IMR-90 (cell line): ENCODE measurements at regions not wholly inside any gene's neighbourhood (a gene's known extent, or its start where the extent isn't known, plus 50 kb on each side); places are given as distances from the start of the nearest gene placed in this dataset.

ENCODE experiments used
- ATAC-seq: fragments of 200-7000 bp; cut with Tn5 transposase; 2 replicates; pipeline ENCODE4 v1.9.1; 2020; ENCODE audit warnings: low read depth, mild to moderate bottlenecking, moderate library complexity
- BruUV-seq: library from RNA; stranded (reverse); fragments of 400-500 nt; replicated peaks from 2 replicates; lab custom pipeline; 2021; lab: Mats Ljungman, UMichigan
- CTCF ChIA-PET: fragments of 300-600 bp; formaldehyde crosslinking; extraction: SDS; loops from one replicate; lab custom pipeline; 2021; ENCODE audit warnings: antibody characterized with exemption; lab: Yijun Ruan, JAX
- POLR2A ChIA-PET: fragments of 300-600 bp; sonication (Branson Sonifier 250); formaldehyde crosslinking; loops from one replicate; lab custom pipeline; 2022; ENCODE audit warnings: antibody characterized with exemption; ENCODE audit not compliant: unreplicated experiment; lab: Charles Lee
- DNase-seq: peaks from one replicate; pipeline ENCODE4 v3.0.0; 2013
- H2AFZ ChIP-seq: replicated peaks from 2 replicates; pipeline ENCODE3; 2013; ENCODE audit warnings: low read length, mild to moderate bottlenecking; ENCODE audit not compliant: poor library complexity
- H2AK5ac ChIP-seq: 2 replicates; pipeline ENCODE4 v1.6.1; 2013; ENCODE audit warnings: low read depth, low read length, inconsistent platforms
- H2AK9ac ChIP-seq: replicated peaks from 2 replicates; pipeline ENCODE3; 2013; ENCODE audit warnings: mild to moderate bottlenecking, low read depth, low read length, moderate library complexity; ENCODE audit not compliant: poor library complexity
- H2BK120ac ChIP-seq: 2 replicates; pipeline ENCODE4 v1.6.1; 2013; ENCODE audit warnings: low read depth, low read length, inconsistent platforms
- H2BK15ac ChIP-seq: 3 replicates; pipeline ENCODE4 v1.6.1; 2013; ENCODE audit warnings: low read depth, low read length, inconsistent platforms
- H2BK20ac ChIP-seq: 2 replicates; pipeline ENCODE4 v1.6.1; 2013; ENCODE audit warnings: low read depth, mild to moderate bottlenecking, inconsistent platforms, low read length, moderate library complexity
- H2BK5ac ChIP-seq: 2 replicates; pipeline ENCODE4 v1.6.1; 2013; ENCODE audit warnings: mild to moderate bottlenecking, low read depth, low read length, inconsistent platforms; ENCODE audit not compliant: poor library complexity, severe bottlenecking
- H3K14ac ChIP-seq: replicated peaks from 2 replicates; pipeline ENCODE4 v1.6.1; 2013; ENCODE audit warnings: low read depth, low read length, inconsistent platforms
- H3K18ac ChIP-seq: 2 replicates; pipeline ENCODE4 v1.6.1; 2013; ENCODE audit warnings: low read depth, low read length, control low read depth
- H3K23ac ChIP-seq: 2 replicates; pipeline ENCODE4 v1.6.1; 2013; ENCODE audit warnings: low read depth, low read length, inconsistent platforms
- H3K27ac ChIP-seq: 2 replicates; pipeline ENCODE4 v1.5.1; 2013; ENCODE audit warnings: mild to moderate bottlenecking, control low read depth, low read length; ENCODE audit not compliant: insufficient read depth
- H3K27me3 ChIP-seq: 2 replicates; pipeline ENCODE4 v1.6.1; 2013; ENCODE audit warnings: low read length; ENCODE audit not compliant: control insufficient read depth, insufficient read depth
- H3K36me3 ChIP-seq: 2 replicates; pipeline ENCODE4 v1.6.1; 2013; ENCODE audit warnings: low read length, mixed read lengths; ENCODE audit not compliant: control insufficient read depth, insufficient read depth
- H3K4ac ChIP-seq: 2 replicates; pipeline ENCODE4 v1.6.1; 2013; ENCODE audit warnings: low read depth, low read length, inconsistent platforms
- H3K4me1 ChIP-seq: 2 replicates; pipeline ENCODE4 v1.6.1; 2013; ENCODE audit warnings: low read length, mixed read lengths; ENCODE audit not compliant: control insufficient read depth, insufficient read depth
- H3K4me2 ChIP-seq: 2 replicates; pipeline ENCODE4 v1.6.1; 2013; ENCODE audit warnings: low read depth, mild to moderate bottlenecking, control low read depth, low read length, moderate library complexity
- H3K4me3 ChIP-seq: 2 replicates; pipeline ENCODE4 v1.5.1; 2013; ENCODE audit warnings: low read depth, mild to moderate bottlenecking, control low read depth, low read length, moderate library complexity; ENCODE audit not compliant: insufficient read depth
- H3K56ac ChIP-seq: 2 replicates; pipeline ENCODE4 v1.6.1; 2013; ENCODE audit warnings: low read length, inconsistent platforms; ENCODE audit not compliant: insufficient read depth; ENCODE audit errors: extremely low read depth
- H3K79me1 ChIP-seq, 2 experiments: 2 replicates each; pipeline ENCODE4 v1.6.1; 2013; ENCODE audit warnings: low read length in 2 of 2, inconsistent platforms in 1 of 2, low read depth in 1 of 2
- H3K9ac ChIP-seq: 2 replicates; pipeline ENCODE4 v1.6.1; 2013; ENCODE audit warnings: low read depth, low read length, control low read depth
- H3K9me1 ChIP-seq: 2 replicates; pipeline ENCODE4 v1.6.1; 2013; ENCODE audit warnings: low read length, inconsistent platforms; ENCODE audit not compliant: insufficient read depth
- H3K9me3 ChIP-seq: 2 replicates; pipeline ENCODE4 v1.6.1; 2013; ENCODE audit warnings: low read length; ENCODE audit not compliant: control insufficient read depth, insufficient read depth
- H4K20me1 ChIP-seq: 2 replicates; pipeline ENCODE4 v1.6.1; 2013; ENCODE audit warnings: low read length, inconsistent platforms; ENCODE audit not compliant: insufficient read depth
- H4K5ac ChIP-seq: 2 replicates; pipeline ENCODE4 v1.6.1; 2013; ENCODE audit warnings: mild to moderate bottlenecking, low read depth, low read length, control low read depth
- H4K8ac ChIP-seq, 2 experiments: 2 replicates each; pipeline ENCODE4 v1.6.1; 2013; ENCODE audit warnings: low read depth in 2 of 2, low read length in 2 of 2, control low read depth in 1 of 2, inconsistent platforms in 1 of 2
- H4K91ac ChIP-seq: 2 replicates; pipeline ENCODE4 v1.6.1; 2013; ENCODE audit warnings: low read depth, low read length, inconsistent platforms; ENCODE audit not compliant: insufficient read depth
- CHD1 ChIP-seq: IDR thresholded peaks from 2 replicates; pipeline ENCODE4 v1.6.1; 2012; ENCODE audit warnings: low read depth, low read length, improper control_type of control experiment
- MXI1 ChIP-seq: IDR thresholded peaks from 2 replicates; pipeline ENCODE4 v1.6.1; 2012; ENCODE audit warnings: low read depth, mild to moderate bottlenecking, low read length, moderate library complexity, borderline replicate concordance
- RAD21 ChIP-seq: IDR thresholded peaks from 2 replicates; pipeline ENCODE4 v1.6.1; 2012; ENCODE audit warnings: low read length, improper control_type of control experiment
- SMC3 ChIP-seq: fragments of 150-350 bp; IDR thresholded peaks from 2 replicates; pipeline ENCODE4 v1.6.1; 2016; ENCODE audit warnings: low read depth, mild to moderate bottlenecking, antibody characterized with exemption, low read length, moderate library complexity
- WGBS, 2 experiments: methylation state at CpG; one replicate each; pipeline versions ENCODE4 v1.1.5 to v1.1.7; 2013; ENCODE audit warnings: missing lambda C conversion rate in 2 of 2; ENCODE audit not compliant: insufficient read length in 1 of 2; ENCODE audit errors: extremely low coverage in 2 of 2; 5-methylcytosine and 5-hydroxymethylcytosine counted together
- dilution Hi-C: fragments of 300-500 bp; cut with HindIII; formaldehyde crosslinking; loops from one replicate; pipeline ENCODE4 v1.14.3; 2018; ENCODE audit warnings: low sequenced_read_pairs; ENCODE audit not compliant: unreplicated experiment
- in situ Hi-C: fragments of 300-500 bp; cut with MboI; formaldehyde crosslinking; loops from 3 replicates; pipeline ENCODE4 v1.14.3; 2019; ENCODE audit warnings: low sequenced_read_pairs, inconsistent platforms, mixed read lengths
- intact Hi-C: fragments of 100-400 bp; cut with micrococcal nuclease; formaldehyde crosslinking; loops from 2 replicates; pipeline ENCODE4 v1.10.0; 2022
- TF ChIP-seq, protein P1 (sequence below): fragments of 150-350 bp; IDR thresholded peaks from 2 replicates; pipeline ENCODE4 v1.6.1; 2016; ENCODE audit warnings: low read depth, mild to moderate bottlenecking, low read length, moderate library complexity, borderline replicate concordance
- TF ChIP-seq, protein P2 (sequence below): fragments of 150-350 bp; IDR thresholded peaks from 2 replicates; pipeline ENCODE4 v1.6.1; 2017; ENCODE audit warnings: mild to moderate bottlenecking, antibody characterized with exemption, low read length, low read depth

DNA sequence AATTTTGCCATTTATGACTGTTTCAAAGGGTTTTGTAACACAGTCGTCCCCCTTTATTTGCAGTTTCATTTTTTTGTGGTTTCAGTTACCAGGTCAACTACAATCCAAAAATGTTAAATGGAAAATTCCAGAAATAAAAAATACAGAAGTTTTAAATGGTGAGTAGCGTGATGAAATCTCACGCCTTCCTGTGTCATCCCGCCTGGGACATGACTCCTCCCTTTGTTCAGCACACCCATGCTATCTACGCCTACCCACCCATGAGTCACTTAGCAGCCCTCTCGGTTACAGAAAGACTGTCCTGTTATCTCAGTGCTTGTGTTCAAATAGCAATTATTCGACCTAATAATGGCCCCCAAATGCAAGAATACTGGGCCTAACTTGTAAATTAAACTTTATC is 765.3 kb upstream of the ADAMTS16 start:
- Histone ChIP-seq H3K36me3 (no peaks in the 10 kb centered on the region), H2BK15ac (no peak overlapping the region), H2BK20ac (no peak overlapping the region), H2AK9ac (no peak overlapping the region), H2BK120ac (no peak overlapping the region), H3K27me3 (no peaks in the 10 kb centered on the region), H2AFZ (no peak overlapping the region), H3K4me1 (no peaks in the 10 kb centered on the region), H3K23ac (no peak overlapping the region), H3K4me2 (no peak overlapping the region), H4K20me1 (no peaks in the 10 kb centered on the region), H4K91ac (no peak overlapping the region), H3K79me1 (no peaks in the 10 kb centered on the region), H3K4me3 (no peak overlapping the region), H2BK5ac (no peak overlapping the region), H4K8ac (no peak overlapping the region), H3K27ac (no peak overlapping the region), H2AK5ac (no peak overlapping the region), H3K18ac (no peak overlapping the region), H3K9me3 (peaks cover 16% of the 10 kb centered on the region), H3K4ac (no peak overlapping the region), H3K9me1 (no peaks in the 10 kb centered on the region), H4K5ac (no peak overlapping the region), H3K56ac (no peak overlapping the region), H3K14ac (no peak overlapping the region), H3K9ac (no peak overlapping the region)
- CTCF ChIA-PET = no interaction called here
- intact Hi-C loops (no loop called here), in situ Hi-C loops (no loop called here), dilution Hi-C loops (no loop called here)
- BruUV-seq = no TSS peak
- DNase-seq (no peak), ATAC-seq (no peak)
- TF ChIP-seq SMC3 (no peak), CHD1 (no peak), MXI1 (no peak), RAD21 (no peak)
- TF ChIP-seq, protein P1, sequence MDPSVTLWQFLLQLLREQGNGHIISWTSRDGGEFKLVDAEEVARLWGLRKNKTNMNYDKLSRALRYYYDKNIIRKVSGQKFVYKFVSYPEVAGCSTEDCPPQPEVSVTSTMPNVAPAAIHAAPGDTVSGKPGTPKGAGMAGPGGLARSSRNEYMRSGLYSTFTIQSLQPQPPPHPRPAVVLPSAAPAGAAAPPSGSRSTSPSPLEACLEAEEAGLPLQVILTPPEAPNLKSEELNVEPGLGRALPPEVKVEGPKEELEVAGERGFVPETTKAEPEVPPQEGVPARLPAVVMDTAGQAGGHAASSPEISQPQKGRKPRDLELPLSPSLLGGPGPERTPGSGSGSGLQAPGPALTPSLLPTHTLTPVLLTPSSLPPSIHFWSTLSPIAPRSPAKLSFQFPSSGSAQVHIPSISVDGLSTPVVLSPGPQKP = no peak
- TF ChIP-seq, protein P2, sequence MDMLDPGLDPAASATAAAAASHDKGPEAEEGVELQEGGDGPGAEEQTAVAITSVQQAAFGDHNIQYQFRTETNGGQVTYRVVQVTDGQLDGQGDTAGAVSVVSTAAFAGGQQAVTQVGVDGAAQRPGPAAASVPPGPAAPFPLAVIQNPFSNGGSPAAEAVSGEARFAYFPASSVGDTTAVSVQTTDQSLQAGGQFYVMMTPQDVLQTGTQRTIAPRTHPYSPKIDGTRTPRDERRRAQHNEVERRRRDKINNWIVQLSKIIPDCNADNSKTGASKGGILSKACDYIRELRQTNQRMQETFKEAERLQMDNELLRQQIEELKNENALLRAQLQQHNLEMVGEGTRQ = no peak
- 80% methylated on average over 1 of the region's 7 CpGs; no CpG with 5 or more reads in 1 of the 2 experiments for WGBS, 2 experiments
- POLR2A ChIA-PET = no interaction called here
